Uterus (tissue), 2 donors: ENCODE measurements at regions not wholly inside any gene's neighbourhood (a gene's known extent, or its start where the extent isn't known, plus 50 kb on each side); places are given as distances from the start of the nearest gene placed in this dataset.

Source experiments
- CTCF ChIP-seq, 4 experiments: fragments of 200-600 bp in 2 of 4; fragments of 450-650 bp in 2 of 4; sonication (generic) in 2 of 4; IDR thresholded peaks; one replicate each; pipeline ENCODE4 v1.5.1; 2016 to 2019; ENCODE audit warnings: antibody characterized with exemption in 4 of 4, mild to moderate bottlenecking in 2 of 4, moderate library complexity in 1 of 4
- POLR2A ChIP-seq, 2 donors: fragments of 450-650 bp; IDR thresholded peaks; one replicate each; pipeline ENCODE4 v1.6.1; 2016; ENCODE audit warnings: antibody characterized with exemption in 2 of 2, mild to moderate bottlenecking in 1 of 2, moderate library complexity in 1 of 2

- no peak for TF ChIP-seq CTCF (IDR thresholded peaks at IDR 0.05)
- TF ChIP-seq POLR2A (IDR thresholded peaks at IDR 0.05) = no peak
These were observed 58.4 kb upstream of the WAPL start for GRCh38 chr10:86579883-86580520.
